Gastrocnemius medialis (tissue), 4 donors: ENCODE measurements at regions not wholly inside any gene's neighbourhood (a gene's known extent, or its start where the extent isn't known, plus 50 kb on each side); places are given as distances from the start of the nearest gene placed in this dataset.

ENCODE experiments used
- ATAC-seq, 2 donors: fragments of 150-250 bp; one replicate each; pipeline ENCODE4 v1.9.1; 2016
- DNase-seq, 2 donors: peaks; one replicate each; pipeline ENCODE4 v3.0.0-alpha.2; 2019
- H3K27ac ChIP-seq, 4 donors: fragments of 200-600 bp; sonication (generic); 1 replicate in 1 of 4; 2 replicates in 3 of 4; pipeline ENCODE4 v1.5.1; 2016 to 2018; ENCODE audit warnings: mild to moderate bottlenecking in 2 of 4, moderate library complexity in 1 of 4
- H3K27me3 ChIP-seq, 3 donors: fragments of 200-600 bp; sonication (generic) in 2 of 3; 1 replicate in 1 of 3; 2 replicates in 2 of 3; pipeline versions ENCODE4 v1.5.1 to v1.6.0; 2016 to 2019; ENCODE audit warnings: mild to moderate bottlenecking in 1 of 3, moderate library complexity in 1 of 3
- H3K36me3 ChIP-seq, 2 donors: fragments of 200-600 bp; sonication (generic) in 1 of 2; one replicate each; pipeline ENCODE4 v1.5.1; 2017 to 2018
- H3K4me1 ChIP-seq, 2 donors: fragments of 200-600 bp; sonication (generic) in 1 of 2; one replicate each; pipeline ENCODE4 v1.5.1; 2016 to 2017; ENCODE audit warnings: mild to moderate bottlenecking in 2 of 2
- H3K4me3 ChIP-seq, 4 donors: fragments of 200-600 bp; sonication (generic) in 3 of 4; 1 replicate in 1 of 4; 2 replicates in 3 of 4; pipeline ENCODE4 v1.5.1; 2016 to 2019; ENCODE audit warnings: mild to moderate bottlenecking in 2 of 4
- H3K9me3 ChIP-seq, 3 donors: fragments of 200-600 bp; sonication (generic) in 2 of 3; 1 replicate in 1 of 3; 2 replicates in 2 of 3; pipeline ENCODE4 v1.5.1; 2016 to 2019
- CTCF ChIP-seq, 5 experiments: fragments of 450-650 bp in 3 of 5; fragments of 200-600 bp in 2 of 5; sonication (generic) in 2 of 5; IDR thresholded peaks in 4 of 5; conservative IDR thresholded peaks in 1 of 5; 1 replicate in 4 of 5; 2 replicates in 1 of 5; pipeline ENCODE4 v1.5.1; 2016 to 2019; ENCODE audit warnings: antibody characterized with exemption in 5 of 5, mild to moderate bottlenecking in 3 of 5, moderate library complexity in 3 of 5
- POLR2A ChIP-seq, 2 donors: fragments of 450-650 bp; IDR thresholded peaks; one replicate each; pipeline ENCODE4 v1.6.1; 2017; ENCODE audit warnings: antibody characterized with exemption in 2 of 2, mild to moderate bottlenecking in 2 of 2, moderate library complexity in 2 of 2
- in situ Hi-C, 4 donors: fragments of 200-750 bp; cut with MboI; loops; one replicate each; pipeline versions ENCODE4 v1.15.0 to v1.8.0; 2017; ENCODE audit warnings: low sequenced_read_pairs in 4 of 4
- intact Hi-C: fragments of 100-400 bp; cut with DNase I; formaldehyde crosslinking; loops from one replicate; pipeline ENCODE4 v1.15.1; 2023; ENCODE audit warnings: low total_unique reads

DNA sequence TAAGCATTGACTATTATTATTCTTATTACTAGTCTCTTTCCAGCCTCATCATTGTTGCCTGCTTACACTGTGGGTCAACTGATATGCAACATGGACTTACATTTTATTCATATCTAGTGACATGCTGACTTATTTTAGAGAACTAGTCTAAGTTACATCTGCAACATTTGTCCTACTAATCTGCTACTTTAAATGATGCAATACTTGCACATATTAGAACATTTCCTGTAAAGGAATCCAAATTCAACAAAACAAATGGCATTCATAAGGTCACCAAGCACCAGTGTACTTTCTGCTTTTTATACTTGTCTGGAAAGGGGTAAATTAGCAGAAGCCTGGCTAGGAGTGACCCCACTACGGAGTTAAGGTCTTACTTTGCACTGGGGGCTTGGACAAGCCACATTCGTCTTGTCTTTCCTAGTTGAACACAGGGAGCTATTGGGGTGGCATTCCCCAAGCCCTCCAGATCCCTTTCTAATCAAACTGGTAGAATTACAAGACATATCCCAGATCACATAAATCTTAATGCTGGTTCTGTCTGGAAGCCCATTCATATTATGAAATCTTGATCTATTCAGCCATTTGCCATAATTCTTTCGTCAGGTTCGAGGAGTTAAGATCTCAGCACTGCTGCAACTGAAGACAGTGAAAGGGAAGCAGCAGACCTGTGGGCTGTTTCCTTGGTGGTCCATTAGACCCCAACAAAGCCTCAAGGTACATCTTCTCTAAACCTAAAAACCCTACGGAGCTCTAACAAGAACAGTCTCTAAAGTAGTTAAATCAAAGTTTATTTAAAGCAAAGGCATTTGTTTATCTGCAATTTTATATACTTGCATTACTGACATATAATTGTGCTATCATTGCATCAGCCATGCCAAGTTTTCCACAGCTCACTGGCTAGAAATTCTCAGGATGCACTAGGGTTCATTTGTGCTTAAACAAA is 49.9 kb upstream of the RTN4 start:
- intact Hi-C loops (no loop called here), in situ Hi-C loops (no loop called here)
- Histone ChIP-seq H3K27ac (peak overlapping the region; percentile 51 to 80 (median 72)), H3K4me1 (peaks cover 38 to 42% of the 10 kb centered on the region in 2 donors), H3K36me3 (no peaks in the 10 kb centered on the region), H3K9me3 (no peaks in the 10 kb centered on the region), H3K4me3 (peak overlapping the region in 3 of 4 donors; percentile 4 to 27 (median 23)), H3K27me3 (no peaks in the 10 kb centered on the region)
- ATAC-seq (peak; percentile 65 to 77), DNase-seq (no peak)
- TF ChIP-seq CTCF (IDR thresholded peaks at IDR 0.05 in 4 of 5, conservative IDR thresholded peaks at IDR 0.05 in 1 of 5) = no peak
- TF ChIP-seq POLR2A (IDR thresholded peaks at IDR 0.05) = no peak
